NCI-H2107 treated with DMSO at 0.1 percent for 48 hours (cell line): ENCODE measurements at regions not wholly inside any gene's neighbourhood (a gene's known extent, or its start where the extent isn't known, plus 50 kb on each side); places are given as distances from the start of the nearest gene placed in this dataset.

Experiments
- DNase-seq: peaks from one replicate; lab custom pipeline; 2025; ENCODE audit not compliant: unreplicated experiment; lab: John Stamatoyannopoulos, UW

DNA sequence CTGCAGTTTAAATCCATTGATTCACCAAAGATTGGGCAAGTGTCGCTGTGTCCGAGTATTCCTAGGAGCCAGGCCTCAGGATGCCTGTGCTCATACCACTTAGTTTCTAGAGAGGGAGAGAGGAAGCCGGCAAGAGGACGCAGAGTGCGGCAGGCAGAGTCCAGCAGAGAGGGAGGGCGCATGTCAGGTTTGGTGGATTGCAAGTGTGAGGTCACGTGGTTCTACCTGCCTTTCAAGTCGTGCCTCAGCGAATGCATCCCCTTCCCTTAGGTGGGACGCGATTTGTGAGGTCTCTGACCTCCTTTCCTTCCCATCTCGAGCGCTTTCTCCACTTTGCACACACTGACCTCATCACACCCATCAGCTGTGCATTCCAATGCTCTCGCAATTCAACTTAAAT lies 188.1 kb downstream of the TMEM18 start:
- no peak for DNase-seq

DNA sequence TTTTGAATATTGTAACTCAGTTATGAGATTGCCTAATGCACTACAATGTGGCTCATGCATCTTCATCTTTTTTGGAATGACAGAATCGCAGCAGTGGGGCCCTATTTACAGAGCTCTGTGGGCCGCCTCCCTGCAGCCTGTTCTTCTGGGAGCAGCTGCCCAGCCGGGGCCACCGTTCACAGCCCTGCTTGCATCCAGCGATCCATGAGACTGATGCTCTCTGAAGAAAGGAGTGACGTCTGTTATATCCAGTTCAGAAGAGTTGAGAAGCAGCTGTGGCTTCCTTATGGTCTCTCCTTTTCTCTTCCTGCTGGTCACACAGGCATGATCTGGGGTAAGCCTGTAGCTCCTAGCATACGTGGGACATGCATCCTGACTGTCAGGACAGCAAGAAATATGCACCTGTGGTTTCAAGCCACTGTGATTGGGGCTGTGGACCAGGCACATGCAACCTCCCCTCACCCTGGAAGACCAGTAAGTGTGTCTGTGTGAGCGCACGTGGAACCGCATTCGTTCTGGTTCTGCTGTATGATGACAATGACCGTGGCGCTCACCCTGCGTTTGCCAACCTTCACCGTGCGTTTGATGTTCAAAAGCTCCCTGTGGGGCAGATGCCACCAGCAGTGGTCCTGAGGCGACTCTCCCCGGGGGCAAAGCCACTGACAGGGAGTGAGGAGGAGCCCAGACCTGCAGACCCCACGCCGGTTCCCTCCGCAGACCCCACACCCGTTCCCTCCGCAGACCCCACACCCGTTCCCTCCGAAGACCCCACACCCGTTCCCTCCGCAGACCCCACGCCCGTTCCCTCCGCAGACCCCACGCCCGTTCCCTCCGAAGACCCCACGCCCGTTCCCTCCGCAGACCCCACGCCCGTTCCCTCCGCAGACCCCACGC lies 189.8 kb downstream of the TMEM18 start:
- no peak for DNase-seq

DNA sequence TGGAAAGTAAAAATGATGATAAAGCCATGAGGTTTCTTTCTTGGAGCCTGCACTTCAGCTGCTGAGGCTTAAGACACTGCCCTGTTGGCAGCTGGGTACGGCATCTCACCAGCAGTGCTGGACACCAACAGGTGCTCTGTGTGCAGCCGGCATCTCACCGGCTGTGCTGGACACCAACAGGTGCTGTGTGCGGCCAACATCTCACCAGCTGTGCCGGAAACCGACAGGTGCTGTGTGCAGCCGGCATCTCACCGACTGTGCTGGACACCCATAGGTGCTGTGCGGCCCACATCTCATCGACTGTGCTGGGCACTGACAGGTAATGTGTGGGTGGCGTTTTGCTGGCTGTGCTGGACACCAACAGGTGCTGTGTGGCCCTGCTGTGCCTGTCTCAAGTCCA lies 190.8 kb downstream of the TMEM18 start:
- DNase-seq: no peak

DNA sequence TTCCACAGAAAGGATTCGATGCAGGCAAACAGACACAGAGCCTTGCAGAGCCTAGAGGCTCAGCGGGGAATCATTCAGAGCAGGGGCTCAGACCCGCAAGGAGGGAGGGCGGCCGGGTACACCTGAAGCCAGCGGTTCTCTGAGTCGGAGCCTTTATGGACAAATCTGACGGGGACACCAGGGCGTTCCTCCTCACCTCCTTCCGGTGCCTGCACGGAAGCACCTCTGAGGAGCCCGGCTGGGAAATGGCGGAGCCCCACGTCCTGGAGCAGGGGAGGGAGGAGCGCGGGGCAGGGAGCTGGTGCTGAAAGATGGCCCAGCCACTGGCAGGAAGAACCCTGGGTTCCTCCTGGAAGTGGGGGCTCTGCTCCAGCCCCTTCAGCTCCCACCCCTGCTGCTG lies 193.5 kb upstream of the ALKAL2 start:
- DNase-seq: no peak

DNA sequence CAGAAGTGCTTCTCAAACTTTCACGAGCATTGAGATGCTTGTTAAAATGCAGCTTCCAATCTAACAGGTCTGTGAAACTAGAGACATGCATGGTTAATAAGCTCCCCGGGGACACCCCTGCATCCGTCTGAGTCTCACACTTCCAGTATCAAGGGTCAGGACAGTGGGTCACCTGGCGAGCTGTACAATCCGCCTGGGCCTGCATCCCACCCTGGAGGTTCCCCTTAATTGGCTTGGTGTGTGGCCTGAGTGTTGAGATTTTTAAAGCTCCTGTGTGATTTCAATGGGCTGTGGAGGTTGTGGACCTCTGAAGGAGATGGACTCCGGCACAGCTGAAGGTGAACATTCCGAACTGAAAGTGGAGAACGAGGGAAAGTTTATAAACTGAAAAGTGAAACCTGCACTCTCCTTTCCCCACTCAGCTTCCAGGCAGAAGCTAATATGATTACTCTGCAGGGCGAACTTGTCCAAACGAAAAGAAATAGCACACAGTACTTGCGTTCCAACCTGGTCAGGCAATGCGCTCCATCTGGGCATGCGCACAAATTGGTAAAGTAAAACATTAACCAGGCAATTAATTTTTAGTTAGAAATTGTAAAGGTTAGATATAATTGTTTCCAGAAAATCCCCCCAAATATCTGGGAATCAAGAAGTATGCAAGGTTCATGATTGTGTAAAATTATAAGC lies 191.7 kb upstream of the ALKAL2 start:
- peak; percentile 22 for DNase-seq

DNA sequence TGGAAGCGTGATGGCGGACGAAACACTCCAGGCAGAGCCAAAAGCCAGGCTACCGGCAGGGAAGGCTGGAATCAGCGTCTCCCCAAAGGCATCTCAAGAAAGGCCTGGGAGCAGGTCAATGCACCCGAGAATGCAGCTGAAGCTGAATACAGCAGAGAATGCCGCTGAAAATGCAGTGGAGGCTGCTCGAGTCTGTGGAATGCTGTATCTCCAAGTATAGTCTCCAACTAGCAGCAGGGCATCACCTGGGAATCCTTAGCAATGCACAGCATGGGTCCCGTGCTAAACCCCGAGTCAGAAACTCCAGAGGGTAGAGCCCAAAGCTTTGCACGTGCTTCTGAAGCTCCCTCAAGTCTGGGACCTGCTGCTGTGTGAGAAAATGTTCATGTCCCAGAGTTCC lies 191.1 kb upstream of the ALKAL2 start:
- no peak for DNase-seq

DNA sequence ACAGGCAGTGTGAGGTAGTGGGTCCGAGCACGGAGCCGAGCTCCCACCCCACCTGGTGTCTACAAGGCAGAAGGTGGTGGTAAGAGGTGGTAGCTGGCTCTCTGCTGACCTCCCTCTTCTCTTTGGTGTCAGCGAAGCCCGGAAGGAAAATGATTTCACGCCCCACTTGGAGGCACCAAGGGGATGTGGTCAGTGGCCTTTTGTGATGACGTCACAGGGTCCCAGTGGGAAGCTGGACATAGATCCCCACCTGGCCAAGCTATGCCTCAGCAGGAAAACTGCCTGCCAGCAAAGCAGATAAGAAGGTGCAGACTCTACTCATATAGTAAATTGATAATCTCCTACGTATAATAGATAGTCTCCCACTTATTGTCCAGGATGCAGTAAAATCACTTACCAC lies 183.7 kb upstream of the ALKAL2 start:
- DNase-seq: no peak

DNA sequence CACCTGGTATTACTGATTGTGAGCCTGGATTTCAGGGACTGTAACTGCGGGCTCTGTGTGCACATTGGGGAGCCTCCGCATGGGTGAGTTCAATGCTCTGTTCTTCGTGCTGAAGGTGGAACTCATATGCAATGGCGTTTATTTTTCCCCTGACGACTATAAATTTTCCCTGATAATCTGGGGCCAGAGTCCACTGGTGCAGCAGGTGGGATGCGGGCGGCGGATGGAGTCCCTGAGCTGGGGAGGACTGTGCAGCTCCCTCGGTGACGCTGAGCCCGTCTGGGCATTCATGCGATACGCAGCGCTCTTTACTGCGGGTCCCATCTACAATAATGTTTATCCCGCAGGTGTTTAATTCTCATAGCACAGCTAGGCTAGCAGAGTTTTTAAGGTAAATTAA lies 181.6 kb upstream of the ALKAL2 start:
- no peak for DNase-seq

DNA sequence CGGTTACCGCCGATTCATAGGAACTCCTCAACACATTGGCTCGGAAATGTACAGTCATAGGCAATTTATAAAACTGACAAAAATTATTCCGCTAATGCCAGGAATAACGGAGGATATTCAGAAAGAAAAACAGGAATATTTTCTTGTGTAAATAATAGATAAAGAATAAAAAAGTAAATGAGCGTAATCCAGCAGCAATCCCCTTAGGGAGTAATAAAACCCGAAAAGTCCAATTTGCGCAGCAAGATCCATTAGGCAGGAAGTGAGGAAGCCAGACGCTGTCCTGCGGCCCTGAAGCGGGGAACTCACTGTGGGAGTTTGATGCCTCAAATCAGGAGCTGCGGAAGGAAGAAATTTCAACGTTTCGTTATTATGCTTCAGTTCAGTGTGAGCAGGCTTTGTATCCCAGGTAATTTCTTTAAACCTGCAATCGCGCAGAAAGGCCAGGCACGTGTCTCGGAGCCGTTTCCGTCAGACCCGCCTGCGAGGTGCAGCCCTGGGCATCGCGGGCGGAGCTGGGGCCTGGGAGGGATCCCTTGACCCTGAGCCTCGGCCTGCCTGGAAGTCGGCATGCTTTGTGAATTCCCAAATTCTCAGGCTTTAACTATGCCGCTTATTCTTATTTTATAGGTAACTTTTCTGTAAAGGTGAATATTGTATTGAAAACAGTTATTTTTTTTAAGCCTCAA lies 180.9 kb upstream of the ALKAL2 start:
- DNase-seq: no peak

DNA sequence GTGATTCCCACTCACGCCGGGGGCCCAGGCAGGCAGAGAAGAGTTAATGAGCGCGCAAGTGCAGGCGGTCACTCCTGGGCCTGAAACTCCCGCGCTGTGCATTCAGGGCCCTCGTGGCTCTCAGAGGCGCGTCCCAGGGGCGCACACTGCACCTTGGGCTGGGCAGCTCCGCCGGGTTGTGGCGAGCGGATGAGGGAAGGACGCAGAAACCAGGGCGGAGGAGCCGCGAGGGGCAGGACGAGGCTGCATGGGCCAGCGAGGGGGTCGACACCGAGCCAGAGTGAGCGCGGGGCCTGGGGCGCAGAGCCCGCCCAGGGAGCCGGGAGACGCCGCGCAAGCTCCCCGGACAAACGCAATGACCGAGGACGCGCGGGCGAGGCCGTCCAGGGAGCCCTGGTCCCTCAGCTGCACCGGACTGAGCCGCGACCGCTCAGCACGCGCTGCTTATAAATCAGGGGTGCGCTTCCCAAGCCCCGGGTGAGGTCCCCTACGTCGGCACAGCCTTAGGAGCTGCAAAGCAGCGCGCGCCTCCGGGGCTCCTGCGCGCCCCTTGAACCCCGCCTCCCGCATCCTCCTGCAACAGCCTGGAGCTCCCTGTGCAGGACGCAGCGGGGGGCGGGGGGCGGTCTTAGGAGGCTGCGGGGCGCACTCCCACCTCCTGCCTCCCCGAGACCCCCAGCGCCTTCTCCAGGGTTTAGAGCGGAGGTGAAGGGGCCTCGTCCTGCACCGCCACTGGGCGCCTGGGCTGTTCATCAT lies 180.2 kb upstream of the ALKAL2 start:
- DNase-seq: no peak

DNA sequence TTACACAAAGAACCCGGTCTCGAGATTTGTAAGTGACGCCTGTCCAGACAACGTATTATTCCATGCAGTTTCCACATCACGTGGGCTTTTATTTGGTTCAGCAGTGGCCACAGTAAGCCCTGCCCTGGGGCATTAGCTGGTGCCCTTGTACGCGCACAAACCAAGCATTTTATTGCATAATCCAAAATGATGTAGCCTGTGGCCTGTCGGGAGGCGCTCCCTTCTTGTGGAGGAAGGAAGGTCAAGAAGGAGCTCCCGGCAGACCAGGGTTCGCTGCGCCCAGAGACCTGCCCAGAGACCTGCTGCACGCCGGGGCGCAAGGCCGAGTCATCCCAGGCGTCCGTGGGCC lies 179.6 kb upstream of the ALKAL2 start:
- DNase-seq: no peak

DNA sequence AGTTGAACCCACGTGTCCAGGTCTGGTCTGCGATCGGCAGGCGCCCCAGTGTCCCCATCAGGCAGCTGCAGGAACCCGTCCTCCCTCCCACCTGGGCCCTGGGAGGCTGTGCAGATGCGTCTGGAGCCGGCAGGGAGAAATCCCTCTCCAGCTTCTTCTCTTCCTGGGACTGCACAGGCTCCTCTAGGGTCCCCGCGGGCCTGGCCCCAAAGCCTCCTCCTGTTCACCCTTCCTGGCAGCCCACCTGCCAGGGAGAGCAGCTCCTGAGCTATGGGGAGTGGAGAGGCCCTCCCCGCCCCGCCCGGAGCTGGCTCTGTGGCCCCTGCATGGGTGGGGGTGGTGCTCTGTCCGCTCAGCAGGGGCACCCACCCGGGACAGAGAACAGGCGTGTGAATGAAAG lies 179.2 kb upstream of the ALKAL2 start:
- DNase-seq: no peak

DNA sequence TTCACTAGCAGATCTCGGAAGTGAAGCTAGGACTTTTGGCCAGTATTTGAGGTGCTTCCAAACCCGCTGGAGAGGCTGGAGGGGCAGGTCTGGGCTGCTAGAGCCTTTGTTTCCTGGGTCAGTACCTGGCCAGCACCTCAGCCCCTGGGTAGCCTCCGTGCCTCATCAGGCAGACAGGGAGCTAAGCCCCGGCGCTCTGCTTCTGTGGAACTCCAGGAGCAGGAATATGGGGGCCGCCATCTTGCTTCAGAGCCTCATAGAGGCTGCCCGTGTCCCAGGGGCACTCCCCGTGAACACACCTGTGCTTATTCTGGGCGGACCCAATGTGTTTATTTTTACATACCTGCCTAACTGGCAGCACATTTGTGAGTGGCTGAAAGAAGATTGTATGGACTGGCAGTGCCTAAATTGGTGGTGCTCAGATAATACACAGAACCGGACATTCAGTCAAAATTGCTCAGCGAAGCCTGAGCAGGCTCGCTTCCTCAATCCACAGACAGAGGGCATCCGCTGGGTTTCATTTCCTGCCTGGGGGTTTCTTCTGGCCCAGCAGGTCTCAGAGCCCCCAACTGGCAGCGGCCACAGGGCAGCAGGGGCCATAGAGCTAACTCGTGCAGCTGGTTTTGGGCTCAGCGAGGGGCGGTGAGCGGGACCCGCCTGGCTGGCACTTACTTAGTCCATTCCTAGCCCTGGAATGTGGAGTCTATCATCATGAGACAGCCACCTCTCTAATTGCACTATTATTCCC lies 176.8 kb upstream of the ALKAL2 start:
- no peak for DNase-seq

DNA sequence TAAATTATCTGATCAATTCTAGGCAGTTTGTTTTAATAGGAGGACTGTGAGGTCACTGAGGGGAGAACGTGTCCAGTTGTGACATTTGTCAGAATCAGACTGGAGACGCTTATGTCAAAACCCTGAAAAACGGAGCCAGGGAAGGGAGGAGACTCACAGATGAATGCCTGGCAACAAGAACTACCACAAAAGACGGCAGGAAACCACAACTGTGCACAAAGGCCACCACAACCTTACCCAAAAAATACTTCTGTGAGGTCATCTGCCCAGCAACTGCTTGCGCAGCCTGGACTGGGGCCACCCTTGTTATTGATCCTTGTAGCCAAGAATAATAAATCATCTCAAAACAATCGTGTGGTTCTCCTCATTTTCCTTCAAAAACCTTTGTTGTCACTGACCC lies 173.0 kb upstream of the ALKAL2 start:
- no peak for DNase-seq

DNA sequence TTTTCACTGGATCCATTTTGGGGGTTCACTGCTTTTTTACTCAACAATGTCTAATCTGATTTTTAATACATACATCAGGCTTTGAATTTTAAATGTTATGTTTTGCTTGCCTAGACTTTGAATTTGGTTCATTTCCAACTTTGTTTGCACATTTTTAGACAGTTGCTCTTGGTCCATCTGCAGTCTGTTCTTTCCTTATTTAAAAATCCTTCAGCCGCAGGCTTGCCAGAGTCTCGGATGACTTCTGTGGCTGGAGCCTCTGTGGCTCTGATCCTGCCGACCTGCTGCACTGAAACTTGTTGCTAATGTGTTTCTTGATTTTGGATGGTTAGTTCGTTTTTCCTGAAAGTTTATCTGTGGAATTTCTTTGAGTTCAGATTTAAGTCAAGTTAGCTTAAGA lies 172.0 kb upstream of the ALKAL2 start:
- no peak for DNase-seq

DNA sequence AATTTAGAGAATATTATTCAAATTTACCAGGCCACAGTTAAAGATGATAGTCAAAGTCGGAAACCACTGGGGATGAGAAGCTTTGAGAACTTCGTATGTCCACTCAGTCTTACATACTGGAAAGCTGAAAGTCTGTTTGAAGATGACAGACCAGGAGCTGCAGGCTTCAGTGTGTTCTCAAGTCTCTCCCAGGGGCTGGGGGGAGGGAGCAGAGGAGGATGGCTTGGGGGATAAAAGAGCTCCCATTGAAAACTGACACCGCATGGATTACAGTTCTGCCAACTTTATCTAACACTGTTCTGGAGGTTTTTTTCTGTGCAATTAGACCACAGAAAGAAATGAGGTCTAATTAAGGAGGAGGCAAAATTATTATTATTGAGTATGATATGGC lies 170.5 kb upstream of the ALKAL2 start:
- no peak for DNase-seq

DNA sequence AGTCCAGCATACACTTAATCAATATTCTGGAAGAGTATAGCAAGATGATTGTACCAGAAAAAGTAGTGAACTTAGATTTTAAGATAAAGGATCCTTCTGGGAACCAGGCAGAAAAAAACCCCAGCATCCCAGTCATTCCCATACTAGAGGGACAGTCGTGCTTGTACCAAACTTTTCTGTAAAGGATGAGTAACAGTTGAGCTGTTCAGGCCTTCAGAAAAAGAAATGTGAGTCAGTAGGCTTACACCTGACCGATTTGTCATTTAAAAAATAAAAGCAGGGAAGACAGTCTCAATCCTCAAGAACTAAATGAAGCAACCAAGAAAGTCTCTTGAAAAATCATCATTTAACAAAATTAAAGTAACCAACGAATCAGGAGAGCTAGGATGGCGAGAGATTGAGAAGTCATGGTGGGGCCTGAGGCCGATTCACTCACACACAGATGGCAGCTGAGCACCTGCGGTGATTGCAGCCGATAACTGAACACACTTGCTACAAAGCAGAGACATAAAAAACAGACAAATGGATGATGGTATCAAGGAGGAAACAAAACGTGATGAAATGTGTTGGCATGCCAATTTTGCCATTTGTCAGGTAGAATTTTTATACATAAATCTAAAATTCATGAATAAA lies 170.0 kb upstream of the ALKAL2 start:
- no peak for DNase-seq

DNA sequence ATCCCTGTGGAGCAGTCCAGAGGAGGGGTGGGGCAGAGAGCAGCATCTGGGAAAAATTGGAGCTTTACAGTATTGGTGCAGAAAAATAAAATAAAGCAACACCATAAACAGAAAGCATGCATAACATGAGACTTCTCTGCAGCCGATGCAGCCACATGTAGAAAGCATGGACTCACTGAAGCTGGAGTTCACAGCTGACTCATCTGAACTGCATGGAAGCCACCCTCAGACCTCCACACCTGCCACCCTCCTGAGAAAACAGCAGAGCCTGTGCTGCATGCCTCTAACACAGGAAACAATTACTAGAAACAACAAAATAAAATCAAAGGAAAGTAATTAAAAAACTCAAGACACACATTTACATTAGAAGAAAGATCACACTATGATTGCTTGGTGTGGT lies 169.4 kb upstream of the ALKAL2 start:
- DNase-seq: no peak

DNA sequence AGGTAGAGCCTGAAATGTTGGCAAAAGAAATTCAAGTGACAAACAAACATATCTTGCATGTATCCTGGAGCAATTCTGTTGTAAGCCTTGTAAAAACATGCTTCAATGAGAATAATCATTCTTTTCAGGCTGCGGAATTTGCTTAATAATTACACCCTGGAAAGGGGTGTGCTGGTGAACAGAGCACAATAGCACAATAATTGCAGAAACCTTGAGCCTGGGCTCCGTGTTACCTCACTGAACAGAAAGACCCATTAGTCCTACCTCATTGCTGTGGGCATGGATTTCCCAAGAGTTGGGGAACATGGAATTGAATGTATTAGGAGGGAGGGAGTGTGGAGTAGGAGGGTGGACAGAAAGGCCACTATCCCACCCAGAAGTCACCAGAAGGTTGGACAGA lies 168.0 kb upstream of the ALKAL2 start:
- DNase-seq: no peak

DNA sequence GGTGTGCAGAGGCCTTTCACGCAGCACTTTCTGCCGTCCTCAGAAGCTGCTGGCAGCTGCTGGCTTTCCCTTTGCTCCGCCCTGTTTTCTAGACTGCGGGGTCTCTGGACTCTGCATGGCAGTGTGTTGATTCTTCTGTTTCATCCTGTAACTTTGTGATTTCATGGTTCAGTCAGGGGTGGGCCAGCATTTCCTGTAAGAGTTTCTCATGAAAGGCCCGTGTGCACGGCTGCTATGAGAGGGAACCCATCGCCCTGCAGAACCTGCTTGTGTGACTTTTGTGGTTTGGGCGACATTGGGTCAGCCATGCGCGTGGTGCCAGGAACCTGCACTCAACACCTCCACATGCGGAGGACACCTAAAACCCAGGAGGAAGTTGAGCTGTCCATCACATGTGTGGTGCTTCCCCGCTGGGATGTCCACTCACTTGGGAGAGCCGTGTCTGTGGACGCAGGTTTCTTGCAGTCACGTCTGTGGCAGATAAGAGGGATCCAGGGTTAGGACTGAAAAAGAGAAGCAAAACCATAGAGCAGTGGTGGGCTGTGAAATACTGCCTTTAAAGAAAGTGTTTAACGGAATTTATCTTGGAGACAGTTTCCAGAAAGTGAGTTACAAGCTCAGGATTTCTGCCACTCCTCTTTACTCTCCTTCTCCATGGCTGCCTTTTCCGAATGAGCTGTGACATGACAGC lies 167.3 kb upstream of the ALKAL2 start:
- DNase-seq: no peak
